ENCODE measurements at regions not wholly inside any gene's neighbourhood (a gene's known extent, or its start where the extent isn't known, plus 50 kb on each side); places are given as distances from the start of the nearest gene placed in this dataset.
"Not testable (repeated sequence)": the region's sequence is repeated elsewhere in the genome, so short reads cannot be mapped to it uniquely, and the experiment has no call there.

- DNase-seq, result no peak
Measured at GRCh38 chr6:94196891-94197290, 777.5 kb upstream of the EPHA7 start.

GRCh38 chr6:94190030-94190429 lies 770.7 kb upstream of the EPHA7 start:
- no peak for DNase-seq

GRCh38 chr6:94184666-94185464 lies 765.5 kb upstream of the EPHA7 start:
- no peak for DNase-seq

- no peak for DNase-seq
Measured at GRCh38 chr6:94177429-94177828, 758.1 kb upstream of the EPHA7 start.

- no peak for DNase-seq
Measured at GRCh38 chr6:94175465-94175864, 756.1 kb upstream of the EPHA7 start.

- DNase-seq, result no peak
Measured at GRCh38 chr6:94163877-94164276, 744.5 kb upstream of the EPHA7 start.

- no peak for DNase-seq
Measured at GRCh38 chr6:94150886-94151285, 731.5 kb upstream of the EPHA7 start.

GRCh38 chr6:94144807-94145206 lies 725.4 kb upstream of the EPHA7 start:
- DNase-seq, result no peak

- DNase-seq, result not testable (repeated sequence)
Measured at GRCh38 chr6:94137178-94137577, 717.8 kb upstream of the EPHA7 start.

- no peak for DNase-seq
Measured at GRCh38 chr6:94133106-94133505, 713.7 kb upstream of the EPHA7 start.

- no peak for DNase-seq
Measured at GRCh38 chr6:94131271-94131670, 711.9 kb upstream of the EPHA7 start.

- no peak for DNase-seq
Measured at GRCh38 chr6:94130478-94130877, 711.1 kb upstream of the EPHA7 start.

GRCh38 chr6:94129926-94130325 lies 710.6 kb upstream of the EPHA7 start:
- no peak for DNase-seq

- no peak for DNase-seq
Measured at GRCh38 chr6:94127716-94128115, 708.4 kb upstream of the EPHA7 start.

GRCh38 chr6:94124333-94124732 lies 705.0 kb upstream of the EPHA7 start:
- no peak for DNase-seq

- DNase-seq, result no peak
Measured at GRCh38 chr6:94121094-94121493, 701.7 kb upstream of the EPHA7 start.

GRCh38 chr6:94099072-94099471 lies 679.7 kb upstream of the EPHA7 start:
- DNase-seq, result no peak

- DNase-seq, result no peak
Measured at GRCh38 chr6:94095961-94096360, 676.6 kb upstream of the EPHA7 start.

- no peak for DNase-seq
Measured at GRCh38 chr6:94089941-94090340, 670.6 kb upstream of the EPHA7 start.

- no peak for DNase-seq
Measured at GRCh38 chr6:94088870-94089269, 669.5 kb upstream of the EPHA7 start.

GRCh38 chr6:94074764-94075163 lies 655.4 kb upstream of the EPHA7 start:
- no peak for DNase-seq

GRCh38 chr6:94071835-94072234 lies 652.5 kb upstream of the EPHA7 start:
- no peak for DNase-seq

GRCh38 chr6:94065707-94066337 lies 646.5 kb upstream of the EPHA7 start:
- no peak for DNase-seq

GRCh38 chr6:94052749-94053148 lies 633.4 kb upstream of the EPHA7 start:
- DNase-seq, result no peak

- no peak for DNase-seq
Measured at GRCh38 chr6:94050515-94050914, 631.2 kb upstream of the EPHA7 start.

All from cerebellar nuclear complex (tissue), 1 donor.